ENCODE measurements at regions not wholly inside any gene's neighbourhood (a gene's known extent, or its start where the extent isn't known, plus 50 kb on each side); places are given as distances from the start of the nearest gene placed in this dataset.

DNA sequence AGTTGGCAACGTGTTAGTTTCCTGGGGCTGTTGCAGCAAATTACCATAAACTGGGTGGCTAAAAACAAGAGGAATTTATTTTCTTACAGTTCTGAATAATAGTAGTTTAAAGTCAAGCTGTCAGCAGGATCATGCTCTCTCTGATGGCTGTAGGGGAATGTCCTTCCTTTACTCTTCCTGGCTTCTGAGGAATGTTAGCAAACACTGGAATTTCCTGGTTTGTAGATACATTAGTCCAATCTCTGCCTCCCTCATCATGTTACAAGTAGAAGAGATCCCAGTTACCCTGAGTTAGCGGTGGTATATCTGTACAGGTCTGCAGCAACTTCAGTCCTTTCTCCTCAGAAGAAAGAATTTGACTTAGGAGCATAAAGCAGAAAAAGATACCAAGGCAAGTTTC, 2249.1 kb downstream of the NCAM2 start:
- DNase-seq: no peak

DNA sequence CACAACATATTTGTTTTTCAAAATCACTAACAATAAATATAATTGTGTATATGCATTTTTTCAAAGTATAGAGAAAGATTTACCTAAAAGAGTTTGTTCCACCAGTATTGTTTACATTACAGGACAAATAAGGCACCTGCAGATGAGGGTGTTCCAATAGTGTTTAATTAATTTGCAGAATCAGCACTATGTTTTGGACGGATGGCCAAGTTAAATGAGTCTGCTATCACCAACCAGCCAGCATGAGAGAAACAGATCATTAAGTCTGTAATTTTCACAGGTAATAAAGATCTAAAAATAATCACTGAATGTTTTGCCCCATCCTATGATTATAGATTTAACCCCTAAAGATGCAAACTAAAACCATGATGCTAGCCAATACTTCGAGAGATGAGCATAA, 2247.0 kb downstream of the NCAM2 start:
- no peak for DNase-seq

DNA sequence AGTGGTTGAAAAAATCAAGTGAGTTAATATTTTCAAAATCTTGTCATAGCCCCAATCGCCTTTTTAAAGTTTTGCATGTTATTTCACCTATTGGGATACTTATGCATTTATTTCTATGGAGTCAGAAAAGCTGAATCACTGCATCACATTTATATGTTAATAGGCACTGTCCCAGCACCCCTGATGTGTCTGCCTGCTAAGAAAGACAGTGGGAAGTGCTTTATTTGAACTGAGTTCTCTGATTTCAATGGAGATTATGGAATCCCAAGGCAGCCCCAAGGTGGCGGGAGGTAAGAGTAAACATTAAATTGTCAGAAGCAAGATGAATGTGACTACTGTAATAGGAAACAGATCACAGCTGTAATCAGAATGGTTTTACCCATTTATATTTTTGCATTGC, 2225.7 kb downstream of the NCAM2 start:
- no peak for DNase-seq

DNA sequence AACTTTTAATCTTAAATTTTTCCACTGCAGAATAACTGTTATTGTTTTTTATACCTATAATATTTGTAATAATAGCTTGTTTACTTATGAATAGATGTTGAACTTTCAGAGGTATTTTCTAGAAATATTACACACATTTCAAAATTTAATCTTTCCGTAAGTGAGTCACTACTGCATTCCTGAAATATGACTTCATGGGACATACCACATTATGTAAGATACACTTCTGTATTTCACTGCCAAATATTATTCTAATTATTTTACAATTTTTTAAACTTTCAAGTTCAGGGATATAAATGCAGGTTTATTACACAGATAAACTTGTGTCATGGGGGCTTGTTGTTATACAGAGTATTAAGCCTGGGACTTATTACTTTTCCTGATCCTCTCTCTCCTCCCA, 2220.5 kb downstream of the NCAM2 start:
- DNase-seq: no peak

DNA sequence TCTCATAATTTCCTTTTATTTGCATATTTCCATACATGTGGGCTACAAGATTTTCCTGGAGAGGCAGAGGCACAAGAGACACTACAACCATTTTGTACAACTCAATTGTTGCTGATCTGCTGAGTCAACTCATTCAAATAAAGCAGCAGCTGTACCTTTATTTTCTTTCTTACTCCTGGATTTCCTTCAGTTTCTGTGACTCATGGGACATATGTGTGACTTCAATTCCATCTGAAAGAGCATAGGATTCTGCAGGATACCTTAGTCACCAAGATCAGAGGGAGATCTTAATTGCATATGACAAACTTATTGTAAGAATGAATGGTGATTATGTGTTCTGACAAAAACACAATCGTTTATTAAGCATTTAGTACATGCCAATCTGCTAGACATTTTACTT, 2219.4 kb downstream of the NCAM2 start:
- no peak for DNase-seq

DNA sequence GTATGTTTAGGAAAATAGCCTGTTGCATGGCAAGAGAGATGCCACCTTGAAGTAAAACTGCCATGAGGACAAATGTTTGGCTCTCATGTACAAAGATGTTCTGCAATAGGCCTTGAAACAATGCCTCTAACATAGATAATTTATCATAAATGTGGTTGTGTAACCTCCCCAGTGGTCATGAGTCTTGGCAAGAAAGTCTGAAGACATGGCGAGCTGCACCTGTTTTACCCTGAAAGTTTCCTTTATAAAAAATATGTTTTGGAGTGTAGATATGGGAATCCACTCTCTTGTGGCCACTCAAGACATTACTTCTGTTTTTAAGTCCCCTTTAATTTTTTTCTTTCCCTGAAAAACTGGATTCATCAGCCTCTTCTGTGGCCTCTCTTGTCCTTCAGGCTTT, 2217.1 kb downstream of the NCAM2 start:
- no peak for DNase-seq
